IMR-90 (cell line): ENCODE measurements at regions not wholly inside any gene's neighbourhood (a gene's known extent, or its start where the extent isn't known, plus 50 kb on each side); places are given as distances from the start of the nearest gene placed in this dataset.

Experiments used
- ATAC-seq: fragments of 200-7000 bp; cut with Tn5 transposase; 2 replicates; pipeline ENCODE4 v1.9.1; 2020; ENCODE audit warnings: low read depth, mild to moderate bottlenecking, moderate library complexity
- BruUV-seq: library from RNA; stranded (reverse); fragments of 400-500 nt; replicated peaks from 2 replicates; lab custom pipeline; 2021; lab: Mats Ljungman, UMichigan
- CTCF ChIA-PET: fragments of 300-600 bp; formaldehyde crosslinking; extraction: SDS; loops from one replicate; lab custom pipeline; 2021; ENCODE audit warnings: antibody characterized with exemption; lab: Yijun Ruan, JAX
- POLR2A ChIA-PET: fragments of 300-600 bp; sonication (Branson Sonifier 250); formaldehyde crosslinking; loops from one replicate; lab custom pipeline; 2022; ENCODE audit warnings: antibody characterized with exemption; ENCODE audit not compliant: unreplicated experiment; lab: Charles Lee
- DNase-seq: peaks from one replicate; pipeline ENCODE4 v3.0.0; 2013
- H2AFZ ChIP-seq: replicated peaks from 2 replicates; pipeline ENCODE3; 2013; ENCODE audit warnings: low read length, mild to moderate bottlenecking; ENCODE audit not compliant: poor library complexity
- H2AK5ac ChIP-seq: 2 replicates; pipeline ENCODE4 v1.6.1; 2013; ENCODE audit warnings: low read depth, low read length, inconsistent platforms
- H2AK9ac ChIP-seq: replicated peaks from 2 replicates; pipeline ENCODE3; 2013; ENCODE audit warnings: mild to moderate bottlenecking, low read depth, low read length, moderate library complexity; ENCODE audit not compliant: poor library complexity
- H2BK120ac ChIP-seq: 2 replicates; pipeline ENCODE4 v1.6.1; 2013; ENCODE audit warnings: low read depth, low read length, inconsistent platforms
- H2BK15ac ChIP-seq: 3 replicates; pipeline ENCODE4 v1.6.1; 2013; ENCODE audit warnings: low read depth, low read length, inconsistent platforms
- H2BK20ac ChIP-seq: 2 replicates; pipeline ENCODE4 v1.6.1; 2013; ENCODE audit warnings: low read depth, mild to moderate bottlenecking, inconsistent platforms, low read length, moderate library complexity
- H2BK5ac ChIP-seq: 2 replicates; pipeline ENCODE4 v1.6.1; 2013; ENCODE audit warnings: mild to moderate bottlenecking, low read depth, low read length, inconsistent platforms; ENCODE audit not compliant: poor library complexity, severe bottlenecking
- H3K14ac ChIP-seq: replicated peaks from 2 replicates; pipeline ENCODE4 v1.6.1; 2013; ENCODE audit warnings: low read depth, low read length, inconsistent platforms
- H3K18ac ChIP-seq: 2 replicates; pipeline ENCODE4 v1.6.1; 2013; ENCODE audit warnings: low read depth, low read length, control low read depth
- H3K23ac ChIP-seq: 2 replicates; pipeline ENCODE4 v1.6.1; 2013; ENCODE audit warnings: low read depth, low read length, inconsistent platforms
- H3K27ac ChIP-seq: 2 replicates; pipeline ENCODE4 v1.5.1; 2013; ENCODE audit warnings: mild to moderate bottlenecking, control low read depth, low read length; ENCODE audit not compliant: insufficient read depth
- H3K27me3 ChIP-seq: 2 replicates; pipeline ENCODE4 v1.6.1; 2013; ENCODE audit warnings: low read length; ENCODE audit not compliant: control insufficient read depth, insufficient read depth
- H3K36me3 ChIP-seq: 2 replicates; pipeline ENCODE4 v1.6.1; 2013; ENCODE audit warnings: low read length, mixed read lengths; ENCODE audit not compliant: control insufficient read depth, insufficient read depth
- H3K4ac ChIP-seq: 2 replicates; pipeline ENCODE4 v1.6.1; 2013; ENCODE audit warnings: low read depth, low read length, inconsistent platforms
- H3K4me1 ChIP-seq: 2 replicates; pipeline ENCODE4 v1.6.1; 2013; ENCODE audit warnings: low read length, mixed read lengths; ENCODE audit not compliant: control insufficient read depth, insufficient read depth
- H3K4me2 ChIP-seq: 2 replicates; pipeline ENCODE4 v1.6.1; 2013; ENCODE audit warnings: low read depth, mild to moderate bottlenecking, control low read depth, low read length, moderate library complexity
- H3K4me3 ChIP-seq: 2 replicates; pipeline ENCODE4 v1.5.1; 2013; ENCODE audit warnings: low read depth, mild to moderate bottlenecking, control low read depth, low read length, moderate library complexity; ENCODE audit not compliant: insufficient read depth
- H3K56ac ChIP-seq: 2 replicates; pipeline ENCODE4 v1.6.1; 2013; ENCODE audit warnings: low read length, inconsistent platforms; ENCODE audit not compliant: insufficient read depth; ENCODE audit errors: extremely low read depth
- H3K79me1 ChIP-seq, 2 experiments: 2 replicates each; pipeline ENCODE4 v1.6.1; 2013; ENCODE audit warnings: low read length in 2 of 2, inconsistent platforms in 1 of 2, low read depth in 1 of 2
- H3K9ac ChIP-seq: 2 replicates; pipeline ENCODE4 v1.6.1; 2013; ENCODE audit warnings: low read depth, low read length, control low read depth
- H3K9me1 ChIP-seq: 2 replicates; pipeline ENCODE4 v1.6.1; 2013; ENCODE audit warnings: low read length, inconsistent platforms; ENCODE audit not compliant: insufficient read depth
- H3K9me3 ChIP-seq: 2 replicates; pipeline ENCODE4 v1.6.1; 2013; ENCODE audit warnings: low read length; ENCODE audit not compliant: control insufficient read depth, insufficient read depth
- H4K20me1 ChIP-seq: 2 replicates; pipeline ENCODE4 v1.6.1; 2013; ENCODE audit warnings: low read length, inconsistent platforms; ENCODE audit not compliant: insufficient read depth
- H4K5ac ChIP-seq: 2 replicates; pipeline ENCODE4 v1.6.1; 2013; ENCODE audit warnings: mild to moderate bottlenecking, low read depth, low read length, control low read depth
- H4K8ac ChIP-seq, 2 experiments: 2 replicates each; pipeline ENCODE4 v1.6.1; 2013; ENCODE audit warnings: low read depth in 2 of 2, low read length in 2 of 2, control low read depth in 1 of 2, inconsistent platforms in 1 of 2
- H4K91ac ChIP-seq: 2 replicates; pipeline ENCODE4 v1.6.1; 2013; ENCODE audit warnings: low read depth, low read length, inconsistent platforms; ENCODE audit not compliant: insufficient read depth
- MAZ ChIP-seq: IDR thresholded peaks from 2 replicates; pipeline ENCODE4 v1.6.1; 2012; ENCODE audit warnings: low read depth, mild to moderate bottlenecking, low read length, improper control_type of control experiment, moderate library complexity, borderline replicate concordance
- WGBS, 2 experiments: methylation state at CpG; one replicate each; pipeline versions ENCODE4 v1.1.5 to v1.1.7; 2013; ENCODE audit warnings: missing lambda C conversion rate in 2 of 2; ENCODE audit not compliant: insufficient read length in 1 of 2; ENCODE audit errors: extremely low coverage in 2 of 2; 5-methylcytosine and 5-hydroxymethylcytosine counted together
- dilution Hi-C: fragments of 300-500 bp; cut with HindIII; formaldehyde crosslinking; loops from one replicate; pipeline ENCODE4 v1.14.3; 2018; ENCODE audit warnings: low sequenced_read_pairs; ENCODE audit not compliant: unreplicated experiment
- in situ Hi-C: fragments of 300-500 bp; cut with MboI; formaldehyde crosslinking; loops from 3 replicates; pipeline ENCODE4 v1.14.3; 2019; ENCODE audit warnings: low sequenced_read_pairs, inconsistent platforms, mixed read lengths
- intact Hi-C: fragments of 100-400 bp; cut with micrococcal nuclease; formaldehyde crosslinking; loops from 2 replicates; pipeline ENCODE4 v1.10.0; 2022

GRCh38 chr18:38460657-38461056 is 895.1 kb upstream of the CELF4 start:
- H3K27ac ChIP-seq = no peak overlapping the region
- no peak overlapping the region for H3K9ac ChIP-seq
- intact Hi-C loops = no loop called here
- no peak overlapping the region for H4K5ac ChIP-seq
- H3K23ac ChIP-seq = no peak overlapping the region
- no TSS peak for BruUV-seq
- no peak for DNase-seq
- H3K18ac ChIP-seq = no peak overlapping the region
- H4K91ac ChIP-seq = no peak overlapping the region
- H3K36me3 ChIP-seq = no peaks in the 10 kb centered on the region
- no peak overlapping the region for H3K4me2 ChIP-seq
- no peak overlapping the region for H2AK9ac ChIP-seq
- no peak overlapping the region for H3K4ac ChIP-seq
- TF ChIP-seq MAZ = no peak
- dilution Hi-C loops = no loop called here
- CTCF ChIA-PET = no interaction called here
- no peak overlapping the region for H3K14ac ChIP-seq
- 40% methylated on average over 1 of the region's 4 CpGs; no CpG with 5 or more reads in 1 of the 2 experiments for WGBS, 2 experiments
- H2AFZ ChIP-seq = no peak overlapping the region
- H4K20me1 ChIP-seq = no peaks in the 10 kb centered on the region
- H2BK5ac ChIP-seq = no peak overlapping the region
- no peak overlapping the region for H2AK5ac ChIP-seq
- no peaks in the 10 kb centered on the region for H3K9me1 ChIP-seq
- no peak overlapping the region for H3K56ac ChIP-seq
- no peaks in the 10 kb centered on the region for H3K79me1 ChIP-seq
- peaks cover 7% of the 10 kb centered on the region for H3K9me3 ChIP-seq
- in situ Hi-C loops = no loop called here
- POLR2A ChIA-PET = no interaction called here
- H3K27me3 ChIP-seq = no peaks in the 10 kb centered on the region
- H3K4me3 ChIP-seq = no peak overlapping the region
- H3K4me1 ChIP-seq = no peaks in the 10 kb centered on the region
- no peak for ATAC-seq
- H4K8ac ChIP-seq = no peak overlapping the region
- H2BK120ac ChIP-seq = no peak overlapping the region
- H2BK20ac ChIP-seq = no peak overlapping the region
- no peak overlapping the region for H2BK15ac ChIP-seq
